G401 (cell line): ENCODE measurements at regions not wholly inside any gene's neighbourhood (a gene's known extent, or its start where the extent isn't known, plus 50 kb on each side); places are given as distances from the start of the nearest gene placed in this dataset.
A peak's percentile ranks its signal among the peaks of the same experiment; 100 is the strongest.
"Not testable (repeated sequence)": the region's sequence is repeated elsewhere in the genome, so short reads cannot be mapped to it uniquely, and the experiment has no call there.

Experiments used
- DNase-seq: peaks from one replicate; pipeline ENCODE4 v3.0.0-alpha.2; 2015; ENCODE audit warnings: low spot score
- in situ Hi-C: cut with HindIII; loops from 2 replicates; pipeline ENCODE4 v1.10.0; 2016; ENCODE audit warnings: low sequenced_read_pairs, mixed read lengths

DNA sequence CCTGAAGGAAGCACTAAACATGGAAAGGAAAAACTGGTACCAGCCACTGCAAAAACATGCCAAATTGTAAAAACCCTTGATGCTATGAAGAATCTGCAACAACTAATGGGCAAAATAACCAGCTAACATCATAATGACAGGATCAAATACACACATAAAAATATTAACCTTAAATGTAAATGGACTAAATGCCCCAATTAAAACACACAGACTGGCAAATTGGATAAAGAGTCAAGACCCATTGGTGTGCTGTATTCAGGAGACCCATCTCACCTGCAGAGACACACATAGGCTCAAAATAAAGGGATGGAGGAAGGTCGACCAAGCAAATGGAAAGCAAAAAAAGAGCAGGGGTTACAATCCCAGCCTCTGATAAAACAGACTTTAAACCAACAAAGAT lies 87.7 kb upstream of the DNAJC1 start:
- DNase-seq, in situ Hi-C loops: not testable (repeated sequence)

GRCh38 chr10:22087402-22087738 lies 83.8 kb upstream of the DNAJC1 start:
- no peak for DNase-seq
- in situ Hi-C loops: no loop called here

GRCh38 chr10:22086730-22087401 lies 83.3 kb upstream of the DNAJC1 start:
- DNase-seq: peak; percentile 11

GRCh38 chr10:22079921-22080320 lies 76.4 kb upstream of the DNAJC1 start:
- in situ Hi-C loops, DNase-seq: not testable (repeated sequence)

More at GRCh38 chr10:22086730-22087401, 83.3 kb upstream of the DNAJC1 start:
- in situ Hi-C loops: no loop called here

GRCh38 chr10:22071332-22071731 lies 67.8 kb upstream of the DNAJC1 start:
- no peak for DNase-seq
- in situ Hi-C loops: no loop called here

GRCh38 chr10:22067091-22067490 lies 63.6 kb upstream of the DNAJC1 start:
- DNase-seq: no peak
- in situ Hi-C loops: no loop called here

GRCh38 chr10:22060984-22061383 lies 57.5 kb upstream of the DNAJC1 start:
- in situ Hi-C loops, DNase-seq: not testable (repeated sequence)

GRCh38 chr10:22058201-22058600 lies 54.7 kb upstream of the DNAJC1 start:
- DNase-seq: no peak
- in situ Hi-C loops: no loop called here

GRCh38 chr10:22054961-22055360 lies 51.4 kb upstream of the DNAJC1 start:
- in situ Hi-C loops: no loop called here

More at GRCh38 chr10:22054961-22055360, 51.4 kb upstream of the DNAJC1 start:
- DNase-seq: no peak
